Body of pancreas (tissue), 4 donors: ENCODE measurements at regions not wholly inside any gene's neighbourhood (a gene's known extent, or its start where the extent isn't known, plus 50 kb on each side); places are given as distances from the start of the nearest gene placed in this dataset.

Source experiments
- CTCF ChIP-seq, 7 experiments: fragments of 450-650 bp in 4 of 7; fragments of 200-600 bp in 3 of 7; sonication (generic) in 3 of 7; IDR thresholded peaks; one replicate each; pipeline ENCODE4 v1.5.1; 2016 to 2019; ENCODE audit warnings: antibody characterized with exemption in 7 of 7
- POLR2A ChIP-seq, 3 donors: fragments of 450-650 bp; IDR thresholded peaks; one replicate each; pipeline ENCODE4 v1.6.1; 2016; ENCODE audit warnings: antibody characterized with exemption in 3 of 3, mild to moderate bottlenecking in 2 of 3

GRCh38 chr3:6531153-6531552 lies 329.8 kb upstream of the GRM7 start:
- TF ChIP-seq CTCF (IDR thresholded peaks at IDR 0.05) (no peak), POLR2A (IDR thresholded peaks at IDR 0.05) (no peak)
